RWPE1 (cell line): ENCODE measurements at regions not wholly inside any gene's neighbourhood (a gene's known extent, or its start where the extent isn't known, plus 50 kb on each side); places are given as distances from the start of the nearest gene placed in this dataset.

Experiments
- CTCF ChIA-PET: fragments of 350-600 bp; sonication (Branson Sonifier 250); formaldehyde crosslinking; extraction: SDS; loops from one replicate; lab custom pipeline; 2021; lab: Yijun Ruan, JAX
- POLR2A ChIA-PET: fragments of 400-600 bp; formaldehyde crosslinking; extraction: SDS; loops from one replicate; lab custom pipeline; 2020; ENCODE audit warnings: antibody characterized with exemption; ENCODE audit not compliant: low non-redundant PET; lab: Yijun Ruan, JAX
- DNase-seq: peaks from one replicate; pipeline ENCODE4 v3.0.0; 2012; ENCODE audit warnings: low spot score
- H3K27ac ChIP-seq: fragments of 450-650 bp; 2 replicates; pipeline ENCODE4 v1.5.1; 2017
- CTCF ChIP-seq: fragments of 450-650 bp; conservative IDR thresholded peaks from 2 replicates; pipeline ENCODE4 v1.5.1; 2017; ENCODE audit warnings: low read depth, mild to moderate bottlenecking

GRCh38 chr9:15113288-15113687 lies 193.7 kb downstream of the TTC39B start:
- POLR2A ChIA-PET, result no interaction called here
- CTCF ChIA-PET, result no interaction called here
- no peak for TF ChIP-seq CTCF
- H3K27ac ChIP-seq, result no peak overlapping the region
- no peak for DNase-seq

GRCh38 chr9:15111071-15111470 lies 195.9 kb downstream of the TTC39B start:
- no peak overlapping the region for H3K27ac ChIP-seq
- TF ChIP-seq CTCF, result no peak
- CTCF ChIA-PET, result no interaction called here
- DNase-seq, result no peak
- POLR2A ChIA-PET, result no interaction called here

- ChIA-PET POLR2A (no interaction called here), CTCF (interaction anchor here (0.5 to 1.8 kb wide), 4 partner anchors 30 to 395 kb away, joined by 3 to 9 read pairs (median 4); no protein-coding TSS in a partner anchor)
- peak; percentile 64 for TF ChIP-seq CTCF
- peak; percentile 18 for DNase-seq
- H3K27ac ChIP-seq, result no peak overlapping the region
Measured at GRCh38 chr9:15104826-15105420, 194.7 kb upstream of the FREM1 start.

- no peak overlapping the region for H3K27ac ChIP-seq
- no peak for TF ChIP-seq CTCF
- POLR2A ChIA-PET, result no interaction called here
- CTCF ChIA-PET, result interaction anchor here (1.8 kb wide), 1 partner anchor 32 kb away, joined by 9 read pairs; no protein-coding TSS in a partner anchor
- DNase-seq, result no peak
Measured at GRCh38 chr9:15103290-15103689, 193.1 kb upstream of the FREM1 start.

GRCh38 chr9:15101095-15101494 lies 190.9 kb upstream of the FREM1 start:
- no peak for DNase-seq
- CTCF ChIA-PET, result interaction anchor here (1.3 kb wide), 1 partner anchor 34 kb away, joined by 4 read pairs; no protein-coding TSS in a partner anchor
- H3K27ac ChIP-seq, result no peak overlapping the region
- no peak for TF ChIP-seq CTCF
- POLR2A ChIA-PET, result no interaction called here

GRCh38 chr9:15100571-15100970 lies 190.3 kb upstream of the FREM1 start:
- TF ChIP-seq CTCF, result no peak
- ChIA-PET POLR2A (no interaction called here), CTCF (interaction anchor here (1.3 kb wide), 1 partner anchor 35 kb away, joined by 4 read pairs; no protein-coding TSS in a partner anchor)
- H3K27ac ChIP-seq, result no peak overlapping the region
- no peak for DNase-seq
